ENCODE measurements at regions not wholly inside any gene's neighbourhood (a gene's known extent, or its start where the extent isn't known, plus 50 kb on each side); places are given as distances from the start of the nearest gene placed in this dataset.

GRCh38 chr18:56021809-56022195 is 433.8 kb upstream of the TCF4 start:
- Mint-ChIP-seq H3K4me3 (no peak overlapping the region), H3K4me1 (no peaks in the 10 kb centered on the region)
- H3K4me1 ChIP-seq, result no peaks in the 10 kb centered on the region

GRCh38 chr18:56021136-56021808 is 433.3 kb upstream of the TCF4 start:
- no peaks in the 10 kb centered on the region for H3F3A ChIP-seq (ENCODE audit: low read depth)
- no peak for DNase-seq (ENCODE audit: low spot score)
- no peaks in the 10 kb centered on the region for H3K27me3 ChIP-seq
- H3K4me1 ChIP-seq, result no peaks in the 10 kb centered on the region
- Mint-ChIP-seq H3K9me3 (no peaks in the 10 kb centered on the region), H3K4me1 (no peaks in the 10 kb centered on the region), H3K27ac (no peak overlapping the region), H3K27me3 (ENCODE audit: insufficient read depth, low read depth) (no peaks in the 10 kb centered on the region), H3K36me3 (no peaks in the 10 kb centered on the region), H3K4me3 (no peak overlapping the region)
- no peaks in the 10 kb centered on the region for H4K20me1 ChIP-seq (ENCODE audit: low read depth)
- H2AFZ ChIP-seq (replicated peaks), result no peak overlapping the region
- no peak overlapping the region for H3K4me2 ChIP-seq
- no peak overlapping the region for H3K4me3 ChIP-seq
- no peaks in the 10 kb centered on the region for H3K36me3 ChIP-seq
- no peaks in the 10 kb centered on the region for H3K9me3 ChIP-seq (ENCODE audit: low read depth)
- TF ChIP-seq EZH2 (IDR thresholded peaks at IDR 0.05) (no peak), CTCF (IDR thresholded peaks at IDR 0.05) (no peak), EZH2phosphoT487 (IDR thresholded peaks at IDR 0.05) (no peak)
- no peak overlapping the region for H3K27ac ChIP-seq
- H3K79me2 ChIP-seq (ENCODE audit: low read depth), result no peaks in the 10 kb centered on the region
- no peak overlapping the region for H3K9ac ChIP-seq

More at GRCh38 chr18:56021809-56022195, 433.8 kb upstream of the TCF4 start:
- H3K36me3 Mint-ChIP-seq, result no peaks in the 10 kb centered on the region
- no peaks in the 10 kb centered on the region for H3K27me3 Mint-ChIP-seq (ENCODE audit: insufficient read depth, low read depth)
- Histone ChIP-seq H3K4me3 (no peak overlapping the region), H3K9ac (no peak overlapping the region), H3K36me3 (no peaks in the 10 kb centered on the region), H3K79me2 (ENCODE audit: low read depth) (no peaks in the 10 kb centered on the region), H3K4me2 (no peak overlapping the region), H3K27ac (no peak overlapping the region), H3F3A (ENCODE audit: low read depth) (no peaks in the 10 kb centered on the region), H3K27me3 (no peaks in the 10 kb centered on the region), H3K9me3 (ENCODE audit: low read depth) (no peaks in the 10 kb centered on the region), H2AFZ (replicated peaks) (no peak overlapping the region), H4K20me1 (ENCODE audit: low read depth) (no peaks in the 10 kb centered on the region)
- TF ChIP-seq EZH2 (IDR thresholded peaks at IDR 0.05) (no peak), CTCF (IDR thresholded peaks at IDR 0.05) (no peak), EZH2phosphoT487 (IDR thresholded peaks at IDR 0.05) (no peak)
- H3K27ac Mint-ChIP-seq, result no peak overlapping the region
- no peak for DNase-seq (ENCODE audit: low spot score)
- H3K9me3 Mint-ChIP-seq, result no peaks in the 10 kb centered on the region

- no peak for TF ChIP-seq CTCF (IDR thresholded peaks at IDR 0.05)
- no peak for TF ChIP-seq EZH2 (IDR thresholded peaks at IDR 0.05)
- no peak for TF ChIP-seq EZH2phosphoT487 (IDR thresholded peaks at IDR 0.05)
- Histone ChIP-seq H3K9me3 (ENCODE audit: low read depth) (no peaks in the 10 kb centered on the region), H3F3A (ENCODE audit: low read depth) (no peaks in the 10 kb centered on the region), H3K9ac (no peak overlapping the region), H2AFZ (replicated peaks) (no peak overlapping the region), H3K79me2 (ENCODE audit: low read depth) (no peaks in the 10 kb centered on the region), H3K27me3 (no peaks in the 10 kb centered on the region), H4K20me1 (ENCODE audit: low read depth) (no peaks in the 10 kb centered on the region), H3K27ac (no peak overlapping the region), H3K36me3 (no peaks in the 10 kb centered on the region), H3K4me2 (no peak overlapping the region), H3K4me1 (no peaks in the 10 kb centered on the region), H3K4me3 (no peak overlapping the region)
- H3K4me3 Mint-ChIP-seq, result no peak overlapping the region
- no peaks in the 10 kb centered on the region for H3K36me3 Mint-ChIP-seq
- no peak overlapping the region for H3K27ac Mint-ChIP-seq
- peaks cover 3% of the 10 kb centered on the region for H3K27me3 Mint-ChIP-seq (ENCODE audit: insufficient read depth, low read depth)
- DNase-seq (ENCODE audit: low spot score), result no peak
- no peaks in the 10 kb centered on the region for H3K4me1 Mint-ChIP-seq
- H3K9me3 Mint-ChIP-seq, result no peaks in the 10 kb centered on the region
Observed at GRCh38 chr18:56019908-56020307, 431.9 kb upstream of the TCF4 start.
